ENCODE measurements at regions not wholly inside any gene's neighbourhood (a gene's known extent, or its start where the extent isn't known, plus 50 kb on each side); places are given as distances from the start of the nearest gene placed in this dataset.

- Histone ChIP-seq H2BK120ac (ENCODE audit: low read depth, low read length, poor library complexity, severe bottlenecking) (no peak overlapping the region), H2AK5ac (ENCODE audit: insufficient read length, low read length) (no peak overlapping the region), H3K23me2 (ENCODE audit: insufficient read length, low read depth, low read length, poor library complexity, severe bottlenecking) (peaks cover 13% of the 10 kb centered on the region), H2BK15ac (ENCODE audit: low read depth, low read length) (no peak overlapping the region), H3K9ac (ENCODE audit: extremely low read depth, insufficient read length, low read length) (no peak overlapping the region), H3K4me2 (ENCODE audit: insufficient read depth, insufficient read length, low read length) (peak overlapping the region; percentile 17), H2AFZ (ENCODE audit: low read length) (no peak overlapping the region), H3T11ph (ENCODE audit: low read length) (no peak overlapping the region), H2BK20ac (ENCODE audit: low read depth, low read length, poor library complexity, severe bottlenecking) (no peak overlapping the region), H4K5ac (ENCODE audit: insufficient read length, low read depth, low read length) (no peak overlapping the region), H3K4ac (ENCODE audit: low read depth, low read length) (no peak overlapping the region), H4K20me1 (ENCODE audit: control insufficient read depth, insufficient read depth, insufficient read length) (no peaks in the 10 kb centered on the region), H3K56ac (ENCODE audit: insufficient read length, low read depth, low read length) (no peak overlapping the region), H3K23ac (ENCODE audit: insufficient read length, low read depth, low read length) (no peak overlapping the region), H3K27ac (ENCODE audit: insufficient read length, low read depth, low read length) (no peak overlapping the region), H3K27me3 (ENCODE audit: insufficient read depth, low read length) (peaks cover 3% of the 10 kb centered on the region; the same call in 1 of the 2 replicates), H3K18ac (ENCODE audit: insufficient read length, low read depth, low read length) (peak overlapping the region; percentile 12), H2BK12ac (ENCODE audit: insufficient read length, low read depth, low read length) (no peak overlapping the region), H3K4me1 (ENCODE audit: insufficient read depth, low read length) (no peaks in the 10 kb centered on the region; the same call in 1 of the 2 replicates), H2BK5ac (ENCODE audit: insufficient read length, low read length) (no peak overlapping the region), H3K79me2 (ENCODE audit: insufficient read depth, low read length) (no peaks in the 10 kb centered on the region), H4K91ac (ENCODE audit: insufficient read length, low read depth, low read length) (peak overlapping the region; percentile 29), H3K14ac (ENCODE audit: insufficient read depth, low read length) (peak overlapping the region; percentile 82), H4K8ac (replicated peaks; ENCODE audit: insufficient read length, low read depth, low read length) (no peak overlapping the region), H3K79me1 (ENCODE audit: insufficient read depth, low read depth, low read length, poor library complexity, severe bottlenecking) (no peaks in the 10 kb centered on the region), H3K9me3 (ENCODE audit: control insufficient read depth, low read depth, low read length) (no peaks in the 10 kb centered on the region)
- H3K27me3 Mint-ChIP-seq (ENCODE audit: low read depth), result peaks cover 37% of the 10 kb centered on the region
- no peak for TF ChIP-seq CTCF (conservative IDR thresholded peaks at IDR 0.05)
- H3K36me3 Mint-ChIP-seq (ENCODE audit: insufficient read depth in 1 of 3, low read depth in 3 of 3), result no peaks in the 10 kb centered on the region
- peaks cover 11 to 19% of the 10 kb centered on the region in 2 experiments for H3K4me1 Mint-ChIP-seq
- WGBS (ENCODE audit: extremely low coverage, insufficient read length, low lambda C conversion rate), result no CpG with 5 or more reads among the region's 28 CpGs
- H3K9me3 Mint-ChIP-seq, result no peaks in the 10 kb centered on the region
- peak overlapping the region; percentile 57 to 75 for H3K4me3 Mint-ChIP-seq
- peak; percentile 72 for DNase-seq
- H3K27ac Mint-ChIP-seq, result peak overlapping the region in 1 of 3 experiments; percentile 22; a peak in 2 of 7 replicates
These were observed 67.1 kb upstream of the WNT7B start for GRCh38 chr22:46043816-46044620.
